B cell (primary cell): ENCODE measurements at regions not wholly inside any gene's neighbourhood (a gene's known extent, or its start where the extent isn't known, plus 50 kb on each side); places are given as distances from the start of the nearest gene placed in this dataset.

Experiments
- CTCF ChIP-seq: fragments of 200-600 bp; IDR thresholded peaks from one replicate; pipeline ENCODE4 v1.8.0; 2022; ENCODE audit warnings: antibody characterized with exemption, mild to moderate bottlenecking
- EZH2 ChIP-seq: IDR thresholded peaks from 2 replicates; pipeline ENCODE4 v1.6.1; 2012; ENCODE audit warnings: borderline replicate concordance, low read depth, mild to moderate bottlenecking, moderate library complexity, low read length; ENCODE audit not compliant: insufficient read depth, poor library complexity, severe bottlenecking

GRCh38 chr6:23183846-23184245 is 614.5 kb downstream of the HDGFL1 start:
- TF ChIP-seq CTCF (no peak), EZH2 (no peak)
